Mesendoderm (in vitro differentiated cells): ENCODE measurements at regions not wholly inside any gene's neighbourhood (a gene's known extent, or its start where the extent isn't known, plus 50 kb on each side); places are given as distances from the start of the nearest gene placed in this dataset.

Source experiments
- DNase-seq: peaks from one replicate; pipeline ENCODE4 v3.0.0; 2013
- H2AK5ac ChIP-seq: 2 replicates; pipeline ENCODE4 v1.6.1; 2013; ENCODE audit warnings: low read length, inconsistent platforms
- H2BK120ac ChIP-seq: 2 replicates; pipeline ENCODE4 v1.6.1; 2013; ENCODE audit warnings: low read depth, mild to moderate bottlenecking, low read length, moderate library complexity, mixed read lengths
- H2BK15ac ChIP-seq: replicated peaks from 2 replicates; pipeline ENCODE4 v1.6.1; 2013; ENCODE audit warnings: low read depth, mild to moderate bottlenecking, moderate library complexity
- H2BK5ac ChIP-seq: 2 replicates; pipeline ENCODE4 v1.6.1; 2013; ENCODE audit warnings: low read length, inconsistent platforms
- H3K18ac ChIP-seq: 2 replicates; pipeline ENCODE4 v1.6.1; 2013; ENCODE audit warnings: mild to moderate bottlenecking, low read length, mixed read lengths
- H3K23ac ChIP-seq: one replicate; pipeline ENCODE4 v1.6.1; 2013; ENCODE audit warnings: low read length
- H3K27ac ChIP-seq: 2 replicates; pipeline ENCODE4 v1.5.1; 2013; ENCODE audit warnings: low read depth, mild to moderate bottlenecking, inconsistent platforms, low read length, moderate library complexity
- H3K27me3 ChIP-seq: 2 replicates; pipeline ENCODE4 v1.6.1; 2013; ENCODE audit warnings: low read length, control low read depth, mild to moderate bottlenecking, inconsistent platforms; ENCODE audit not compliant: insufficient read depth, poor library complexity
- H3K36me3 ChIP-seq: 2 replicates; pipeline ENCODE4 v1.6.1; 2013; ENCODE audit warnings: low read length, inconsistent platforms; ENCODE audit not compliant: control insufficient read depth, insufficient read depth
- H3K4ac ChIP-seq: one replicate; pipeline ENCODE4 v1.6.1; 2013; ENCODE audit warnings: low read depth, mild to moderate bottlenecking, low read length, moderate library complexity
- H3K4me1 ChIP-seq: 2 replicates; pipeline ENCODE4 v1.6.1; 2013; ENCODE audit warnings: low read depth, low read length, inconsistent platforms; ENCODE audit not compliant: control insufficient read depth
- H3K4me2 ChIP-seq: 2 replicates; pipeline ENCODE4 v1.6.1; 2013; ENCODE audit warnings: low read length
- H3K4me3 ChIP-seq: 2 replicates; pipeline ENCODE4 v1.5.1; 2013; ENCODE audit warnings: mild to moderate bottlenecking, low read length
- H3K56ac ChIP-seq: one replicate; pipeline ENCODE4 v1.6.1; 2013; ENCODE audit warnings: low read length
- H3K79me1 ChIP-seq: 2 replicates; pipeline ENCODE4 v1.6.1; 2013; ENCODE audit warnings: low read length, inconsistent platforms
- H3K79me2 ChIP-seq: 2 replicates; pipeline ENCODE4 v1.6.1; 2013; ENCODE audit warnings: mild to moderate bottlenecking, low read length; ENCODE audit not compliant: control insufficient read depth, insufficient read depth
- H3K9ac ChIP-seq: 2 replicates; pipeline ENCODE4 v1.6.1; 2013; ENCODE audit warnings: low read length, inconsistent platforms
- H4K5ac ChIP-seq: one replicate; pipeline ENCODE4 v1.6.1; 2013; ENCODE audit warnings: low read length
- H4K8ac ChIP-seq: one replicate; pipeline ENCODE4 v1.6.1; 2013; ENCODE audit warnings: low read depth, mild to moderate bottlenecking, control low read depth, low read length, moderate library complexity
- WGBS: extraction: QIAGEN DNeasy Blood & Tissue Kit; methylation state at CpG from one replicate; pipeline ENCODE4 v1.1.7; 2013; ENCODE audit warnings: low lambda C conversion rate, missing lambda C conversion rate; ENCODE audit not compliant: insufficient coverage; ENCODE audit errors: extremely low coverage; 5-methylcytosine and 5-hydroxymethylcytosine counted together

DNA sequence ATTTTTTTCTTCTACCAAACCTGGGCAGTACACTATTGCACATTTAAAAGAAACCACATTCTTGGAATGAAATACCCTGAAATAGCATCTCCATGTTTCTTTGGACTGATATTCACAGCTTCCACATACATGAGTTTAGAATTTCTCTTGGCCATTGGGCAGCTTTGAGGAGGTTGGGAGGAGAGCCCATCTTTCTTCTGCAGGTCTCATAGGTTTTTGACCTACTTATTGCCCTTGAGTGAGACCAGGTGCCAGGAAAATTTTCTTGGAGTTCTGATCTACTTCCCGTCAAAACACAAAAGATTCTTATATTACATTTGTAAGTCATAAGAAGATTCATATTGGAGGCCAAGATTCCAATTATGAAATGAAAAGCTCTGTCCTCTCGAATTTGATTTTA is 212.0 kb downstream of the IBTK start:
- Histone ChIP-seq H3K79me1 (no peaks in the 10 kb centered on the region), H2BK120ac (no peak overlapping the region), H2BK5ac (no peak overlapping the region), H3K4me2 (no peak overlapping the region), H3K27me3 (no peaks in the 10 kb centered on the region), H3K56ac (no peak overlapping the region), H3K4ac (no peak overlapping the region), H3K23ac (no peak overlapping the region), H3K27ac (no peak overlapping the region), H3K18ac (no peak overlapping the region), H3K4me3 (no peak overlapping the region), H3K79me2 (no peaks in the 10 kb centered on the region), H4K5ac (no peak overlapping the region), H2BK15ac (no peak overlapping the region), H3K36me3 (no peaks in the 10 kb centered on the region), H3K4me1 (no peaks in the 10 kb centered on the region), H2AK5ac (no peak overlapping the region), H4K8ac (no peak overlapping the region), H3K9ac (no peak overlapping the region)
- DNase-seq: no peak
- no CpG with 5 or more reads among the region's 2 CpGs for WGBS

DNA sequence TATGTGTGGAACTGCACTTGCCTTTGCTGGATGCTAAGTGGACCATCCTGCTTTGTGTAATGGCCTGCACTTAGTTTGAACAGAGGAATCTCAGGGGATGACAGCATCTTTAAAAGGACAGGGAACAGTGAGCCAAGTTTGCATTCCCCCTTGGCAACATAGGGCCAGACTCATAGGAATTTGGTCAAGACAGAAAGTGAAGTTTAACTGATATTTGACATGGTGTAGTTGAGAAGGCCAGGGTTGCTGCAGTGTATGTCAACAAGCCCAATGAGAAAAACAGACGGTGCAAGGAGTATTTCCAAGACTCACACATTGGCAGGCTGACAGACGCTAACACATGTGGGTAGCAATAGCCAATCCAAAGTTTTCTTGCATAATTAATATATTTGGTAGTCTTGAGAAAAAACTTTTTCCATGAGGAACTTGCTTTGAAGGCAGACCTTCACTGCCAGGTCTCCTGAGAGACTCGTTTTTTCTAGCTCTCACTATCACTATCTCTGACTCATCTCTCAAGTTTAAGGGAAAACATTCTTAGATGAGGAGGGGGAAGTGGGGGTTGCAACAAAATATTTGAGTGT is 213.8 kb downstream of the IBTK start:
- no peak overlapping the region for H3K27ac ChIP-seq
- H2BK5ac ChIP-seq: no peak overlapping the region
- no peak overlapping the region for H2BK120ac ChIP-seq

DNA sequence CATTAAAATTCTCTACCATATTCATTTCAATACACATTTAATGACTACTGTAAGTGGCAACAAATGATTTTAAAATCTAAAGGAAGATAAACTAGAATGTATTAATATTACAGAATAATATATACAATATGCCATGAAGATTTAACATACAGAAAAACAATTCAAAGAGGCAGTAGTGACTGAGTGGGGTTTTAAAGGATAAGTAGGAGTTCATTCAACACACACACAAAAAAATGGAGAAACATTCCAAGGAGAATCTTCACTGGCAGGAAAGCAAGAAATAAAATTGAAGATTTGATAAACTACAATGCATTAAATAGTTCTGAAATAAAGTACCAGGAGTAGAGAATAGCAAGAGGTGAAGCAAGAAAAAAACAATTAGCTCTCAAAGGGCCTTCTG is 215.1 kb downstream of the IBTK start:
- H3K36me3 ChIP-seq: no peaks in the 10 kb centered on the region
- H3K27ac ChIP-seq: no peak overlapping the region
- no peak overlapping the region for H3K18ac ChIP-seq
- H2AK5ac ChIP-seq: no peak overlapping the region
- no peak overlapping the region for H2BK15ac ChIP-seq
- no peak for DNase-seq
- H4K5ac ChIP-seq: no peak overlapping the region
- H3K4me3 ChIP-seq: no peak overlapping the region
- H3K79me2 ChIP-seq: no peaks in the 10 kb centered on the region
- H3K4me2 ChIP-seq: no peak overlapping the region
- no peak overlapping the region for H3K4ac ChIP-seq
- no peaks in the 10 kb centered on the region for H3K4me1 ChIP-seq
- no peak overlapping the region for H2BK5ac ChIP-seq
- no peaks in the 10 kb centered on the region for H3K27me3 ChIP-seq
- no peak overlapping the region for H3K9ac ChIP-seq
- H2BK120ac ChIP-seq: no peak overlapping the region
- H3K23ac ChIP-seq: no peak overlapping the region
- no peaks in the 10 kb centered on the region for H3K79me1 ChIP-seq
- no peak overlapping the region for H4K8ac ChIP-seq
- no peak overlapping the region for H3K56ac ChIP-seq

More for the DNA sequence above, 213.8 kb downstream of the IBTK start:
- Histone ChIP-seq H3K79me1 (no peaks in the 10 kb centered on the region), H4K8ac (no peak overlapping the region), H3K23ac (no peak overlapping the region), H2AK5ac (no peak overlapping the region), H3K9ac (no peak overlapping the region), H4K5ac (no peak overlapping the region), H3K18ac (no peak overlapping the region), H3K56ac (no peak overlapping the region), H3K36me3 (no peaks in the 10 kb centered on the region), H2BK15ac (no peak overlapping the region), H3K4me1 (no peaks in the 10 kb centered on the region), H3K79me2 (no peaks in the 10 kb centered on the region), H3K4me2 (no peak overlapping the region), H3K27me3 (no peaks in the 10 kb centered on the region), H3K4me3 (no peak overlapping the region), H3K4ac (no peak overlapping the region)
- DNase-seq: no peak
- no CpG with 5 or more reads among the region's 3 CpGs for WGBS

DNA sequence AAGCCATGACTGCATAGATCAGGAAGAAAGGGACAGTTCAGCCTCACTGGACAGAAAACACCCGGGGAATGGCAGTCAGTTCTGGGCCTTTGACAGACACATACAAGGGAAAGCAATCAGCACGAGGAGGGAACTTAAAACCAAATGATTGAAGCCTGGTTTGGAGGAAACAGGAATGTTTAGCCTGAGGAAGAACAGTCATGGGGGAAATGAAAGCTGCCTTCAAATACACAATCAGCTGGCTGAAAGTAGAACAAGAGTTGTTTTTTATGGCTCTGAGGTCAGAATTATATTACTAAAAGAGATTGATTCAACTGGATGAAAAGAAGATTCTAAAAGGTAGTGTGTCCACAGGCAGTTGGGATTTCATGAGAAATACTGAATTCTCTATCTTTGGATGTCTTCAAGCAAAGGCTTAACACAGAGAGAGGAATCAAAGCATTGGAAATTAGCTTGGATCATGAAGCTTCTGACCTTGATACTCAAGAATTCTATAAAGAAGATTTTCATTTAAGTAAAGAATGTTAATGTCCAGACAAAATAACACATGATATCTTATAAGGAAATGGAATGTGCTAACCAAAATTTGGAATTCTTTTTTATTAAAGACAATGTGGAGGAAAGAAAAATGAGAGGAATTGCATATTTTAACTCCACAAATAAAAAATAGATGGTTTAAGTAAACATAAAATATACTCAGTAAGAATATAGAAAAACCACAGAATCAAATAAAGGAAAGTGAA is 216.6 kb downstream of the IBTK start:
- H4K5ac ChIP-seq: no peak overlapping the region
- H3K4ac ChIP-seq: no peak overlapping the region
- no peak overlapping the region for H4K8ac ChIP-seq
- no peak overlapping the region for H2BK15ac ChIP-seq
- H3K4me1 ChIP-seq: no peaks in the 10 kb centered on the region
- no peak overlapping the region for H3K9ac ChIP-seq
- H3K79me1 ChIP-seq: no peaks in the 10 kb centered on the region
- H3K4me2 ChIP-seq: no peak overlapping the region
- no peak overlapping the region for H3K18ac ChIP-seq
- H2AK5ac ChIP-seq: no peak overlapping the region
- no peak overlapping the region for H3K4me3 ChIP-seq
- H3K36me3 ChIP-seq: no peaks in the 10 kb centered on the region
- H3K56ac ChIP-seq: no peak overlapping the region
- no peak overlapping the region for H2BK5ac ChIP-seq
- no peak overlapping the region for H2BK120ac ChIP-seq
- H3K79me2 ChIP-seq: no peaks in the 10 kb centered on the region
- no peak overlapping the region for H3K27ac ChIP-seq
- DNase-seq: peak; percentile 32
- WGBS: no CpG with 5 or more reads among the region's 2 CpGs
- H3K27me3 ChIP-seq: no peaks in the 10 kb centered on the region
- no peak overlapping the region for H3K23ac ChIP-seq

DNA sequence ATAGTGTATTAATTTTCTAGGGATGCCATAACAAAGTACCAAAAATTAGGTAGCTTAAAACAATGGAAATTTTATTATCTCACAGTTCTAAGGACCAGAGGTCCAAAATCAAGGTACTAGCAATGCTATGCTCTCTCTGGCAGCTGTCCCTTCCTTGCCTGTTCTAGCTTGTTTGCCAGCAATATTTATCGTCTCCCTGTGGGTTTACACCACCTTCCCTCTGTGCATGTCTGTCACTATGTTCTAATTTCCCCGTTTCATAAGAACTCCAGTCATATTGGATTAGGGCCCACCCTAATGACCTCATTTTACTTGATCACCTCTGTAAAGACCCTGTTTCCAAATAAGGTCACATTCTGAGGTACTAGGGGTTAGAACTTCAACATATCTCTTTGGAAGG is 217.2 kb downstream of the IBTK start:
- no peak overlapping the region for H2AK5ac ChIP-seq
- no CpG with 5 or more reads among the region's 2 CpGs for WGBS
- H2BK120ac ChIP-seq: no peak overlapping the region
- no peak overlapping the region for H2BK5ac ChIP-seq
- no peak for DNase-seq
- H2BK15ac ChIP-seq: no peak overlapping the region
- H3K4me2 ChIP-seq: no peak overlapping the region
- no peak overlapping the region for H3K18ac ChIP-seq
- no peaks in the 10 kb centered on the region for H3K27me3 ChIP-seq
- H3K4ac ChIP-seq: no peak overlapping the region
- no peaks in the 10 kb centered on the region for H3K36me3 ChIP-seq
- H3K23ac ChIP-seq: no peak overlapping the region
- H3K4me3 ChIP-seq: no peak overlapping the region
- no peaks in the 10 kb centered on the region for H3K4me1 ChIP-seq
- no peaks in the 10 kb centered on the region for H3K79me1 ChIP-seq
- no peak overlapping the region for H3K56ac ChIP-seq
- H3K79me2 ChIP-seq: no peaks in the 10 kb centered on the region
- H4K8ac ChIP-seq: no peak overlapping the region
- no peak overlapping the region for H3K27ac ChIP-seq
- H4K5ac ChIP-seq: no peak overlapping the region
- H3K9ac ChIP-seq: no peak overlapping the region

DNA sequence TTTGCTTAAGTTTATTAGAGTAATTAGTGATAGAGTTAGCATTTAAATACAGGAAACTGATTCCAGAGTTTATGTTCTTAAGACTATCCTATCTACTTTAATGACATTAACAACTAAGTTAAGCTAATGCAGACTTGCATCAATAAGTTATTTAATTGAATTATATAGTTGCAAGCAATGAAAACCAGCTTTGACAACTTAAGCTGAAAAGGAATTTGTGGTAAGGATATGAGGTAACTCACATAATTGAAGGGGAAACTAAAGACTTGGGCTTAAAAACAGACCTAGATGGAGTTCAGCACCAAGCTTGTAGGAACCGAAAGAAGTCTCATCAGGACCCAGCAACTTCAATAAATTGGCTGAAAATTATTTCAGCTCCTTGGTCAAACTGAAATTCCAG is 222.3 kb downstream of the IBTK start:
- Histone ChIP-seq H2BK15ac (no peak overlapping the region), H4K8ac (no peak overlapping the region), H3K23ac (no peak overlapping the region), H3K4me2 (no peak overlapping the region), H3K36me3 (no peaks in the 10 kb centered on the region), H3K79me1 (no peaks in the 10 kb centered on the region), H4K5ac (no peak overlapping the region), H3K18ac (no peak overlapping the region), H2AK5ac (no peak overlapping the region), H3K56ac (no peak overlapping the region), H2BK120ac (no peak overlapping the region), H2BK5ac (no peak overlapping the region), H3K27ac (no peak overlapping the region), H3K27me3 (no peaks in the 10 kb centered on the region), H3K79me2 (no peaks in the 10 kb centered on the region), H3K9ac (no peak overlapping the region), H3K4ac (no peak overlapping the region), H3K4me1 (no peaks in the 10 kb centered on the region), H3K4me3 (no peak overlapping the region)
- WGBS: no CpG with 5 or more reads among the region's 1 CpG
- DNase-seq: no peak
